ENCODE measurements at regions not wholly inside any gene's neighbourhood (a gene's known extent, or its start where the extent isn't known, plus 50 kb on each side); places are given as distances from the start of the nearest gene placed in this dataset.

DNA sequence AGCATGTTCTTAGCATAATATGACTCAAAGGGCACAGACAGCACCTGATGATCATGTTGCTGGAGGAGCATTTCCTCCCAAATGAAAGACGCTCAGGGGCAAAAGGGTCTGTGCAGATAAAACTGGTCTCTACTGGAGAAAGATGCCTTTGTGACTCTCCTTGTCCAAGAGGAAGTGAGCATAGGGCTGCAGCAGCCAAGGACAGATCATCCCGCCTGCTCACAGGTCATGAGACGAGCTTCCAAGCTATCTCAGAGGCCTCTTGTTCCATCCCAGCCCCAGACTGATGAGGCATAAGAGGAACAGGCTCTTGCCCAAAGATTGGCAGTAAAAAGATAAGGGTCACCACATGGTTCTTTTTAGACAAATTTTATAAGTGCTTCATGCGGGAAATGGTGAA is 141.8 kb downstream of the KATNIP start:
- no peaks in the 10 kb centered on the region for H3K79me2 ChIP-seq (ENCODE audit: control insufficient read depth, insufficient read depth, low read length, poor library complexity)
- H3K36me3 ChIP-seq (ENCODE audit: control insufficient read depth in 1 of 2, insufficient read depth in 2 of 2, low read length in 2 of 2): no peaks in the 10 kb centered on the region
- no peak overlapping the region for H3K14ac ChIP-seq (ENCODE audit: low read length)
- H2BK12ac ChIP-seq (ENCODE audit: low read length): no peak overlapping the region
- no CpG with 5 or more reads among the region's 4 CpGs for WGBS (ENCODE audit: extremely low coverage, insufficient coverage, insufficient read length)
- no peak overlapping the region for H3K4me3 ChIP-seq (ENCODE audit: low read depth, low read length)
- H3K79me1 ChIP-seq (ENCODE audit: low read length): no peaks in the 10 kb centered on the region
- no peak overlapping the region for H3K18ac ChIP-seq (ENCODE audit: low read length)
- no peak overlapping the region for H4K91ac ChIP-seq (ENCODE audit: low read depth, low read length)
- no peak overlapping the region for H3K4ac ChIP-seq (ENCODE audit: low read depth, low read length)
- no peak overlapping the region for H2BK5ac ChIP-seq (ENCODE audit: low read depth, low read length, poor library complexity)
- H3K27me3 ChIP-seq (ENCODE audit: insufficient read depth, low read length): no peaks in the 10 kb centered on the region
- no peaks in the 10 kb centered on the region for H3K9me3 ChIP-seq (ENCODE audit: insufficient read depth, low read depth, low read length)
- H3K4me1 ChIP-seq (ENCODE audit: control insufficient read depth in 1 of 2, insufficient read depth in 2 of 2, low read length in 2 of 2): no peaks in the 10 kb centered on the region
- DNase-seq: no peak
- H4K12ac ChIP-seq (ENCODE audit: low read depth, low read length): no peak overlapping the region
- H3K27ac ChIP-seq (ENCODE audit: low read depth, low read length): no peak overlapping the region
- H2AK5ac ChIP-seq (ENCODE audit: low read length): no peak overlapping the region
- no peak overlapping the region for H3K4me2 ChIP-seq (ENCODE audit: low read length)
- no peak overlapping the region for H3K23ac ChIP-seq (ENCODE audit: low read length)
- H2BK120ac ChIP-seq (ENCODE audit: insufficient read depth, low read length, poor library complexity): no peak overlapping the region
- no peak overlapping the region for H3K9ac ChIP-seq (ENCODE audit: low read length)
- H4K8ac ChIP-seq (ENCODE audit: low read depth, low read length): no peak overlapping the region
- no peak overlapping the region for H2AFZ ChIP-seq (ENCODE audit: insufficient read depth, low read length, poor library complexity)

DNA sequence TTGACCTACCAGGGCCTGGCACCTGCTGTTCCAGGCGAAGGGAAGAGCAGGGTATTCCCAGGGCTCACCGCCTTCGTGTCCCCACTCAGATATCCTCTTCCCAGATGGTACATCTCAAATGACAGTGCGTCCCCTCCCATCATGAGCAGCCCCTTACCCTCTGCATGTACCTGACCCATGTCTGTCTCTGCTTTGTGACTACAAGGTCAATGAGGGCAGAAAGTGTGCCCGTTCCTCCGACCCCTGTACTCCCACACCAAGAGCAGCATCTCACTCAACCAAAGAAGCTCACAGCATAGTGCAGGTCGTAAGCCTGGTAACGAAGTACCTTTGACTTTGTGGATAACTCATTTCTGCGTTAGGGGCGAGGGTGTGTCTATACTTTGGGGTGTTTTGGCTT is 142.6 kb downstream of the KATNIP start:
- no peak overlapping the region for H2BK12ac ChIP-seq (ENCODE audit: low read length)
- no peak overlapping the region for H4K8ac ChIP-seq (ENCODE audit: low read depth, low read length)
- WGBS (ENCODE audit: extremely low coverage, insufficient coverage, insufficient read length): no CpG with 5 or more reads among the region's 10 CpGs
- no peak overlapping the region for H2BK120ac ChIP-seq (ENCODE audit: insufficient read depth, low read length, poor library complexity)
- no peak overlapping the region for H3K9ac ChIP-seq (ENCODE audit: low read length)
- no peaks in the 10 kb centered on the region for H3K4me1 ChIP-seq (ENCODE audit: control insufficient read depth in 1 of 2, insufficient read depth in 2 of 2, low read length in 2 of 2)
- H3K4me3 ChIP-seq (ENCODE audit: low read depth, low read length): no peak overlapping the region
- no peaks in the 10 kb centered on the region for H3K79me2 ChIP-seq (ENCODE audit: control insufficient read depth, insufficient read depth, low read length, poor library complexity)
- no peak for DNase-seq
- no peak overlapping the region for H3K27ac ChIP-seq (ENCODE audit: low read depth, low read length)
- no peak overlapping the region for H2AK5ac ChIP-seq (ENCODE audit: low read length)
- H3K4me2 ChIP-seq (ENCODE audit: low read length): no peak overlapping the region
- H3K4ac ChIP-seq (ENCODE audit: low read depth, low read length): no peak overlapping the region
- no peak overlapping the region for H2BK5ac ChIP-seq (ENCODE audit: low read depth, low read length, poor library complexity)
- H3K14ac ChIP-seq (ENCODE audit: low read length): no peak overlapping the region
- H3K18ac ChIP-seq (ENCODE audit: low read length): no peak overlapping the region
- H3K36me3 ChIP-seq (ENCODE audit: control insufficient read depth in 1 of 2, insufficient read depth in 2 of 2, low read length in 2 of 2): no peaks in the 10 kb centered on the region
- no peaks in the 10 kb centered on the region for H3K9me3 ChIP-seq (ENCODE audit: insufficient read depth, low read depth, low read length)
- H3K79me1 ChIP-seq (ENCODE audit: low read length): no peaks in the 10 kb centered on the region
- H4K91ac ChIP-seq (ENCODE audit: low read depth, low read length): no peak overlapping the region
- H3K23ac ChIP-seq (ENCODE audit: low read length): no peak overlapping the region
- H3K27me3 ChIP-seq (ENCODE audit: insufficient read depth, low read length): no peaks in the 10 kb centered on the region
- H2AFZ ChIP-seq (ENCODE audit: insufficient read depth, low read length, poor library complexity): no peak overlapping the region
- H4K12ac ChIP-seq (ENCODE audit: low read depth, low read length): no peak overlapping the region

DNA sequence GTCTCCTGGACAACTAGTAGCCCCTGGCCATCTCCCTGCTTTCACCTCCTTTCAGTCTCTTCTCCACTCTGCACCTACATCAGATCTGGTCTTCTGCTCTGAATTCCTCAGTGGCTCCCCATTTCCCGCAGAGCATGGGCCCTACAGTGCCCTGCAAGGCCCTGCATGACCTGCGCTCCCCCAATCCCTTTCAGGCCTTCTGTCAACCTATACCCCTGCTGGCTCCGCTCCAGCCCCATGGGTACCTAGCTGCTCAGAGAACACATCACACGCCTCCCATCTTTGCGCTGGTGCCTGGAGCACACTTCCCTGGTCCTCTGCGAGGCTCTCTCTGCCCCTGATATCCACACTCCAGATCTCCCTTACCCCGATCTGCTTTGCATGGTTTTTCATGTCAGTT is 145.2 kb downstream of the KATNIP start:
- no CpG with 5 or more reads among the region's 7 CpGs for WGBS (ENCODE audit: extremely low coverage, insufficient coverage, insufficient read length)
- H4K12ac ChIP-seq (ENCODE audit: low read depth, low read length): no peak overlapping the region
- no peak overlapping the region for H3K4me2 ChIP-seq (ENCODE audit: low read length)
- H3K4me1 ChIP-seq (ENCODE audit: control insufficient read depth in 1 of 2, insufficient read depth in 2 of 2, low read length in 2 of 2): no peaks in the 10 kb centered on the region
- no peak overlapping the region for H2AK5ac ChIP-seq (ENCODE audit: low read length)
- no peak overlapping the region for H4K91ac ChIP-seq (ENCODE audit: low read depth, low read length)
- H3K14ac ChIP-seq (ENCODE audit: low read length): no peak overlapping the region
- no peaks in the 10 kb centered on the region for H3K27me3 ChIP-seq (ENCODE audit: insufficient read depth, low read length)
- H3K79me2 ChIP-seq (ENCODE audit: control insufficient read depth, insufficient read depth, low read length, poor library complexity): no peaks in the 10 kb centered on the region
- H2BK5ac ChIP-seq (ENCODE audit: low read depth, low read length, poor library complexity): no peak overlapping the region
- H2BK12ac ChIP-seq (ENCODE audit: low read length): no peak overlapping the region
- no peak overlapping the region for H4K8ac ChIP-seq (ENCODE audit: low read depth, low read length)
- H3K18ac ChIP-seq (ENCODE audit: low read length): no peak overlapping the region
- no peak overlapping the region for H3K23ac ChIP-seq (ENCODE audit: low read length)
- no peak overlapping the region for H2AFZ ChIP-seq (ENCODE audit: insufficient read depth, low read length, poor library complexity)
- no peak overlapping the region for H2BK120ac ChIP-seq (ENCODE audit: insufficient read depth, low read length, poor library complexity)
- H3K4me3 ChIP-seq (ENCODE audit: low read depth, low read length): no peak overlapping the region
- H3K27ac ChIP-seq (ENCODE audit: low read depth, low read length): no peak overlapping the region
- H3K4ac ChIP-seq (ENCODE audit: low read depth, low read length): no peak overlapping the region
- H3K9me3 ChIP-seq (ENCODE audit: insufficient read depth, low read depth, low read length): no peaks in the 10 kb centered on the region
- no peak overlapping the region for H3K9ac ChIP-seq (ENCODE audit: low read length)
- H3K36me3 ChIP-seq (ENCODE audit: control insufficient read depth in 1 of 2, insufficient read depth in 2 of 2, low read length in 2 of 2): peaks cover 3 to 9% of the 10 kb centered on the region in 2 experiments
- no peaks in the 10 kb centered on the region for H3K79me1 ChIP-seq (ENCODE audit: low read length)
- no peak for DNase-seq

DNA sequence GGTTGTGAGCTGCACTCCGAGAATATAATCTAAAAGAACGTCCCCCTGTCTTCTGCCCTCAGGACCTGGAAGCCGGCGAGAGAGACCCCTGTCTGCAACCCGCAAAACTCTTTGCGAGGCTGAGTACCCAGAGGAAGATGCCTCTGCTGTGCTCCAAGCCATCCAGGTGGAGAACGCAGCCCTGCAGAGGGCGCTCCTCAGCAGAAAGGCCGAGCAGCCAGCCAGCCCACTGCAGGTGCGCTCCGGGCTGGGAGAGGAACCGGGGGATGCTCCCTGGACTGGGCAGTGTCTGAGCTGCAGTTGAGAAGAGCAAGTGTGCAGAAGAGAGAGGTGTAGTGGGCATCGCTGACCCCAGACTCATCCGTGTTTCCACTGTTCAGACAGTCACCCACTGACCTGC is 148.3 kb downstream of the KATNIP start:
- Histone ChIP-seq H3K23ac (ENCODE audit: low read length) (no peak overlapping the region), H4K12ac (ENCODE audit: low read depth, low read length) (no peak overlapping the region), H3K18ac (ENCODE audit: low read length) (no peak overlapping the region), H2AK5ac (ENCODE audit: low read length) (no peak overlapping the region), H3K4me3 (ENCODE audit: low read depth, low read length) (no peak overlapping the region), H2BK12ac (ENCODE audit: low read length) (no peak overlapping the region), H3K9me3 (ENCODE audit: insufficient read depth, low read depth, low read length) (no peaks in the 10 kb centered on the region), H3K9ac (ENCODE audit: low read length) (no peak overlapping the region), H4K8ac (ENCODE audit: low read depth, low read length) (no peak overlapping the region), H2BK120ac (ENCODE audit: insufficient read depth, low read length, poor library complexity) (no peak overlapping the region), H2AFZ (ENCODE audit: insufficient read depth, low read length, poor library complexity) (no peak overlapping the region), H3K4me2 (ENCODE audit: low read length) (no peak overlapping the region), H3K4me1 (ENCODE audit: control insufficient read depth in 1 of 2, insufficient read depth in 2 of 2, low read length in 2 of 2) (peaks cover 0 to 2% of the 10 kb centered on the region in 2 experiments), H3K79me2 (ENCODE audit: control insufficient read depth, insufficient read depth, low read length, poor library complexity) (no peaks in the 10 kb centered on the region), H3K27ac (ENCODE audit: low read depth, low read length) (no peak overlapping the region), H3K27me3 (ENCODE audit: insufficient read depth, low read length) (no peaks in the 10 kb centered on the region), H4K91ac (ENCODE audit: low read depth, low read length) (no peak overlapping the region), H2BK5ac (ENCODE audit: low read depth, low read length, poor library complexity) (no peak overlapping the region), H3K14ac (ENCODE audit: low read length) (no peak overlapping the region), H3K36me3 (ENCODE audit: control insufficient read depth in 1 of 2, insufficient read depth in 2 of 2, low read length in 2 of 2) (peaks cover 6 to 11% of the 10 kb centered on the region in 2 experiments), H3K79me1 (ENCODE audit: low read length) (no peaks in the 10 kb centered on the region), H3K4ac (ENCODE audit: low read depth, low read length) (no peak overlapping the region)
- WGBS (ENCODE audit: extremely low coverage, insufficient coverage, insufficient read length): no CpG with 5 or more reads among the region's 14 CpGs
- peak in 1 of 2 donors; percentile 23 for DNase-seq
